Esophagus muscularis mucosa (tissue), 4 donors: ENCODE measurements at regions not wholly inside any gene's neighbourhood (a gene's known extent, or its start where the extent isn't known, plus 50 kb on each side); places are given as distances from the start of the nearest gene placed in this dataset.

Experiments used
- DNase-seq: peaks from one replicate; pipeline ENCODE4 v3.0.0-alpha.2; 2017; ENCODE audit errors: extremely low spot score
- H3K27ac ChIP-seq, 4 donors: fragments of 200-600 bp; sonication (generic); replicated peaks in 1 of 4; 1 replicate in 3 of 4; 2 replicates in 1 of 4; pipeline ENCODE4 v1.5.1; 2016 to 2019; ENCODE audit warnings: mild to moderate bottlenecking in 1 of 4
- H3K27me3 ChIP-seq, 4 donors: fragments of 200-600 bp; sonication (generic); one replicate each; pipeline versions ENCODE4 v1.5.1 to v1.6.0; 2016 to 2019
- H3K36me3 ChIP-seq, 4 donors: fragments of 200-600 bp; sonication (generic); one replicate each; pipeline ENCODE4 v1.5.1; 2016 to 2019
- H3K4me1 ChIP-seq, 4 donors: fragments of 200-600 bp; sonication (generic); one replicate each; pipeline ENCODE4 v1.5.1; 2016 to 2019
- H3K4me3 ChIP-seq, 4 donors: fragments of 200-600 bp; sonication (generic); 1 replicate in 2 of 4; 2 replicates in 2 of 4; pipeline ENCODE4 v1.5.1; 2016 to 2019; ENCODE audit warnings: mild to moderate bottlenecking in 4 of 4, moderate library complexity in 1 of 4
- H3K9me3 ChIP-seq, 4 donors: fragments of 200-600 bp; sonication (generic); 1 replicate in 3 of 4; 2 replicates in 1 of 4; pipeline ENCODE4 v1.5.1; 2016 to 2019
- CTCF ChIP-seq, 3 experiments: fragments of 200-600 bp in 2 of 3; fragments of 450-650 bp in 1 of 3; sonication (generic) in 2 of 3; IDR thresholded peaks; one replicate each; pipeline ENCODE4 v1.5.1; 2017 to 2019; ENCODE audit warnings: antibody characterized with exemption in 3 of 3, mild to moderate bottlenecking in 2 of 3, moderate library complexity in 1 of 3
- EP300 ChIP-seq: sonication (generic); formaldehyde crosslinking; IDR thresholded peaks from one replicate; pipeline ENCODE4 v1.6.1; 2017; ENCODE audit warnings: antibody characterized with exemption
- POLR2A ChIP-seq: fragments of 450-650 bp; IDR thresholded peaks from one replicate; pipeline ENCODE4 v1.6.1; 2017; ENCODE audit warnings: antibody characterized with exemption, moderate library complexity, mild to moderate bottlenecking, low read depth
- POLR2AphosphoS5 ChIP-seq, 2 donors: sonication (generic); formaldehyde crosslinking; IDR thresholded peaks; one replicate each; pipeline ENCODE4 v1.6.1; 2017; ENCODE audit warnings: antibody characterized with exemption in 2 of 2
- WGBS: methylation state at CpG from one replicate; pipeline ENCODE4 v1.1.5; 2018; 5-methylcytosine and 5-hydroxymethylcytosine counted together
- intact Hi-C: fragments of 100-400 bp; cut with DNase I; formaldehyde crosslinking; loops from one replicate; pipeline ENCODE4 v1.15.1; 2023

DNA sequence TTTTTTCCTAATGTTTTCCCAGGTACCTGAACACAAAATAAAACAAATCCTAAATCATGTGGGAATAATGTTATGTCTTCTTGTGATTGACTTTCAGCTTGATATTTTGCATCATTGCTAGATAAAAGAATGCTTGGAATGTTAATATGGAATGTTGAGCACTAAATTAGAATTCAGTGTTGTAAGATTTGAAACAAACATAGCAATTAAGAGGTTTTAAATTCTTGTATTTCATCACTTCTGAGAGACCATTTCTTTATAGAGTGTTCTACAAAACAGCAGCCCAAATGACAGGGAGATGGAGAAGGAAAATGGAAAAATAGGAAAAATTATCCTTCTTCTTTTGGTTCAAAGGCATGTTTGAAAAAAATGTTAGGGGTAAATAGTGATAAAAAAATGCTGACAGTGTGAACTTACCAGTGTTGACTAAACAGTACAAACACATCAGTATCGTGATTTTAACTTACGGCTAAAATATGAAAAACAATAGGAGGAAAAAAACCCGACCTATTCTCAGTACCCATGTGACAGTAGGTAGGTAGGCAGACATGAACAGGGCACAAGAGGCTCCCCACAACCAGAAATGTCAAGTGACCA, 102.6 kb upstream of the PDE5A start:
- DNase-seq: no peak
- Histone ChIP-seq H3K27me3 (no peaks in the 10 kb centered on the region), H3K9me3 (peaks cover 0 to 5% (median 0%) of the 10 kb centered on the region in 4 donors), H3K27ac (peak overlapping the region; percentile 58 to 84 (median 76)), H3K36me3 (no peaks in the 10 kb centered on the region), H3K4me1 (peaks cover 45 to 86% (median 79%) of the 10 kb centered on the region in 4 donors), H3K4me3 (no peak overlapping the region)
- WGBS: 63% methylated on average over 3 of the region's 3 CpGs
- intact Hi-C loops: loop anchor here (5.0 kb wide), 1 partner anchor 49 kb away; no protein-coding TSS in a partner anchor
- TF ChIP-seq EP300 (no peak), POLR2AphosphoS5 (IDR thresholded peaks at IDR 0.05) (no peak), CTCF (IDR thresholded peaks at IDR 0.05) (no peak), POLR2A (no peak)

DNA sequence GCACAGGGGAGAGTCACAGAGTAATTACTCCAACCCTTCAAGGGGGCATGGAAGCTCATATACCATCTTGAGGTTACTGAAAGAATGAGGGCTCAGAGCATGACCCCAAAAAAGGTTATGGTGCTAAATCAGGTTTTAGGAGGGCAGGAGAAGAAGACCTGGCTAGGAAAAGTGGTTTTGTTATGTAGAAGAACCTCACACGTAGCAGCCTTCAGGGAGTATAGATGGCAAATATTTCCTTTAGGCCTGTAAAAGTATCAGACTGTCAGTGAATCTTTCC, 102.0 kb upstream of the PDE5A start:
- intact Hi-C loops: loop anchor here (5.0 kb wide), 1 partner anchor 48 kb away; no protein-coding TSS in a partner anchor
- Histone ChIP-seq H3K9me3 (peaks cover 0 to 5% (median 0%) of the 10 kb centered on the region in 4 donors), H3K4me3 (no peak overlapping the region), H3K27me3 (no peaks in the 10 kb centered on the region), H3K27ac (peak overlapping the region; percentile 27 to 84 (median 74)), H3K36me3 (no peaks in the 10 kb centered on the region), H3K4me1 (peaks cover 50 to 86% (median 79%) of the 10 kb centered on the region in 4 donors)
- WGBS: 65% methylated on average over 1 of the region's 1 CpG
- no peak for DNase-seq
- TF ChIP-seq CTCF (IDR thresholded peaks at IDR 0.05) (no peak), POLR2AphosphoS5 (IDR thresholded peaks at IDR 0.05) (no peak), POLR2A (no peak), EP300 (no peak)

GRCh38 chr4:119729835-119730670, 101.4 kb upstream of the PDE5A start:
- peaks cover 0 to 5% (median 0%) of the 10 kb centered on the region in 4 donors for H3K9me3 ChIP-seq
- H3K27me3 ChIP-seq: no peaks in the 10 kb centered on the region
- H3K36me3 ChIP-seq: no peaks in the 10 kb centered on the region
- 48% methylated on average over 6 of the region's 6 CpGs for WGBS
- TF ChIP-seq EP300 (no peak), POLR2AphosphoS5 (IDR thresholded peaks at IDR 0.05) (no peak)
- no peak overlapping the region for H3K4me3 ChIP-seq
- H3K4me1 ChIP-seq: peaks cover 49 to 86% (median 79%) of the 10 kb centered on the region in 4 donors
- intact Hi-C loops: loop anchor here (5.0 kb wide), 1 partner anchor 48 kb away; no protein-coding TSS in a partner anchor
- DNase-seq: no peak
- H3K27ac ChIP-seq: peak overlapping the region; percentile 35 to 84 (median 74)

DNA sequence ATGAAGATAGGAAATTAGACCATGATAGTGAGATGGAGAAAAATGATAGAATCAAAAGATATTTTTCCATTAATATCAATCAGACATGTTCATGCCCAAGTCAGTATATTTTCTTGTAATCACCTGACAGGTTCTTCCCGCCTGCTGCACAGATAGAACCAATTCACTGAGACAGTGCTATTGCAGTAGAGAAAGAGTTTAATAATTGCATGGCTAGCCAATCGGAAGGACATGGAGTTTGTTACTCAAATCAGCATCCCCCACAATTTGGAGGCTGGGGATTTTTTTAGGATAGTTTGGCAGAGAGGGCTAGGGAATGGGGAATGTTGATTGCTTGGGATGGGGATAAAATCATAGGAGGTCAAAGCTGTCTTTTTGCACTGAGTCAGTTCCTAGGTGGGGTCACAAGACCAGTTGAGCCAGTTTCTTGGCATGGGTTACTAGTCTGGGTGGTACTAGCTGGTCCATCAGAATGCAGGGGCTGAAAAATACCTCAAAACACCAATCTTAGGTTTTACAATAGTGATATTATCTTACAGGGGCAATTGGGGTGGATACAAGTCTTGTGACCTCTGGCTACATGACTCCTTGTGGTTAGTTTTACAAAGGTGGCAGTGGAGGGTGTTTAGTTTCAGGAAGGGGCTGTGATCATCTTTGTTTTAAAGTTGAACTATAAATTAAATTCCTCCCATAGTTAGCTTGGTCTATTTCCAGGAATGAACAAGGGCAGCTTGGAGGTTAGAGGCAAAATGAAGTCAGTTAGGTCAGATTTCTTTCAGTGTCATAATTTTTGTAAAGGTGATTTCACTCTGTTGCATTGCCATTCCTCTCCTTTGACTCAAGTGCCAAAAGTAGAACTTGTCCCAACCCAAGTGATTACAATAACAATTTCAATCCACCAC, 100.3 kb upstream of the PDE5A start:
- Histone ChIP-seq H3K9me3 (peaks cover 0 to 5% (median 0%) of the 10 kb centered on the region in 4 donors), H3K4me1 (peaks cover 46 to 83% (median 72%) of the 10 kb centered on the region in 4 donors), H3K27ac (peak overlapping the region; percentile 35 to 80 (median 74)), H3K36me3 (no peaks in the 10 kb centered on the region), H3K27me3 (no peaks in the 10 kb centered on the region), H3K4me3 (no peak overlapping the region)
- intact Hi-C loops: no loop called here
- TF ChIP-seq EP300: no peak
- no peak for TF ChIP-seq POLR2AphosphoS5 (IDR thresholded peaks at IDR 0.05)
- TF ChIP-seq POLR2A: no peak
- TF ChIP-seq CTCF (IDR thresholded peaks at IDR 0.05): no peak
- 100% methylated on average over 2 of the region's 2 CpGs for WGBS
- no peak for DNase-seq
